ENCODE measurements at regions not wholly inside any gene's neighbourhood (a gene's known extent, or its start where the extent isn't known, plus 50 kb on each side); places are given as distances from the start of the nearest gene placed in this dataset.

GRCh38 chr1:70674941-70675685, 264.0 kb downstream of the CTH start:
- no peaks in the 10 kb centered on the region for H3K9me3 Mint-ChIP-seq
- H3K4me1 Mint-ChIP-seq = peaks cover 25% of the 10 kb centered on the region
- peaks cover 3% of the 10 kb centered on the region for H3K27me3 Mint-ChIP-seq (ENCODE audit: insufficient read depth, low read depth)
- H4K20me1 ChIP-seq (ENCODE audit: low read depth) = no peaks in the 10 kb centered on the region
- no peak overlapping the region for H3K27ac ChIP-seq
- H3K4me2 ChIP-seq = no peak overlapping the region
- no peaks in the 10 kb centered on the region for H3K36me3 ChIP-seq
- no peaks in the 10 kb centered on the region for H3F3A ChIP-seq (ENCODE audit: low read depth)
- no peaks in the 10 kb centered on the region for H3K9me3 ChIP-seq (ENCODE audit: low read depth)
- H3K27ac Mint-ChIP-seq = no peak overlapping the region
- H3K36me3 Mint-ChIP-seq = no peaks in the 10 kb centered on the region
- no peak for TF ChIP-seq EZH2phosphoT487 (IDR thresholded peaks at IDR 0.05)
- no peak for TF ChIP-seq EZH2 (IDR thresholded peaks at IDR 0.05)
- TF ChIP-seq CTCF (IDR thresholded peaks at IDR 0.05) = no peak
- H3K4me3 ChIP-seq = no peak overlapping the region
- no peaks in the 10 kb centered on the region for H3K27me3 ChIP-seq
- no peak overlapping the region for H3K4me3 Mint-ChIP-seq
- H3K79me2 ChIP-seq (ENCODE audit: low read depth) = no peaks in the 10 kb centered on the region
- H3K9ac ChIP-seq = no peak overlapping the region
- no peak overlapping the region for H2AFZ ChIP-seq (replicated peaks)
- H3K4me1 ChIP-seq = peaks cover 6% of the 10 kb centered on the region
- no peak for DNase-seq (ENCODE audit: low spot score)

- H3K4me2 ChIP-seq = no peak overlapping the region
- no peaks in the 10 kb centered on the region for H3F3A ChIP-seq (ENCODE audit: low read depth)
- H3K36me3 ChIP-seq = no peaks in the 10 kb centered on the region
- no peak overlapping the region for H2AFZ ChIP-seq (replicated peaks)
- DNase-seq (ENCODE audit: low spot score) = peak; percentile 53
- H3K27ac Mint-ChIP-seq = no peak overlapping the region
- no peak overlapping the region for H3K9ac ChIP-seq
- no peaks in the 10 kb centered on the region for H3K27me3 ChIP-seq
- no peaks in the 10 kb centered on the region for H4K20me1 ChIP-seq (ENCODE audit: low read depth)
- no peaks in the 10 kb centered on the region for H3K36me3 Mint-ChIP-seq
- H3K4me3 ChIP-seq = no peak overlapping the region
- no peak overlapping the region for H3K27ac ChIP-seq
- peaks cover 25% of the 10 kb centered on the region for H3K4me1 Mint-ChIP-seq
- no peak for TF ChIP-seq CTCF (IDR thresholded peaks at IDR 0.05)
- TF ChIP-seq EZH2phosphoT487 (IDR thresholded peaks at IDR 0.05) = no peak
- TF ChIP-seq EZH2 (IDR thresholded peaks at IDR 0.05) = no peak
- H3K79me2 ChIP-seq (ENCODE audit: low read depth) = no peaks in the 10 kb centered on the region
- H3K9me3 ChIP-seq (ENCODE audit: low read depth) = no peaks in the 10 kb centered on the region
- peaks cover 3% of the 10 kb centered on the region for H3K27me3 Mint-ChIP-seq (ENCODE audit: insufficient read depth, low read depth)
- H3K9me3 Mint-ChIP-seq = no peaks in the 10 kb centered on the region
- no peak overlapping the region for H3K4me3 Mint-ChIP-seq
- H3K4me1 ChIP-seq = peaks cover 6% of the 10 kb centered on the region
Observed at GRCh38 chr1:70675737-70676156, 264.7 kb downstream of the CTH start.

GRCh38 chr1:70685300-70686286, 274.5 kb downstream of the CTH start:
- Histone ChIP-seq H3K27me3 (no peaks in the 10 kb centered on the region), H3K9ac (no peak overlapping the region), H2AFZ (replicated peaks) (peak overlapping the region; percentile 8), H3K4me1 (no peaks in the 10 kb centered on the region), H3K27ac (no peak overlapping the region), H4K20me1 (ENCODE audit: low read depth) (no peaks in the 10 kb centered on the region), H3K9me3 (ENCODE audit: low read depth) (no peaks in the 10 kb centered on the region), H3F3A (ENCODE audit: low read depth) (no peaks in the 10 kb centered on the region), H3K4me3 (no peak overlapping the region), H3K79me2 (ENCODE audit: low read depth) (no peaks in the 10 kb centered on the region), H3K36me3 (no peaks in the 10 kb centered on the region), H3K4me2 (no peak overlapping the region)
- no peaks in the 10 kb centered on the region for H3K4me1 Mint-ChIP-seq
- TF ChIP-seq EZH2phosphoT487 (IDR thresholded peaks at IDR 0.05) = no peak
- no peak for TF ChIP-seq EZH2 (IDR thresholded peaks at IDR 0.05)
- TF ChIP-seq CTCF (IDR thresholded peaks at IDR 0.05) = peak; percentile 85
- no peak overlapping the region for H3K4me3 Mint-ChIP-seq
- no peaks in the 10 kb centered on the region for H3K9me3 Mint-ChIP-seq
- H3K27ac Mint-ChIP-seq = no peak overlapping the region
- no peaks in the 10 kb centered on the region for H3K36me3 Mint-ChIP-seq
- peak; percentile 72 for DNase-seq (ENCODE audit: low spot score)
- H3K27me3 Mint-ChIP-seq (ENCODE audit: insufficient read depth, low read depth) = no peaks in the 10 kb centered on the region
